Sigmoid colon (tissue), 4 donors: ENCODE measurements at regions not wholly inside any gene's neighbourhood (a gene's known extent, or its start where the extent isn't known, plus 50 kb on each side); places are given as distances from the start of the nearest gene placed in this dataset.
"Not testable (repeated sequence)": the region's sequence is repeated elsewhere in the genome, so short reads cannot be mapped to it uniquely, and the experiment has no call there.

Experiments used
- CTCF ChIP-seq, 4 experiments: fragments of 450-650 bp in 3 of 4; fragments of 200-600 bp in 1 of 4; IDR thresholded peaks; one replicate each; pipeline ENCODE4 v1.5.1; 2016 to 2019; ENCODE audit warnings: antibody characterized with exemption in 4 of 4, mild to moderate bottlenecking in 3 of 4, moderate library complexity in 2 of 4
- EP300 ChIP-seq, 4 donors: sonication (generic); formaldehyde crosslinking; IDR thresholded peaks; one replicate each; pipeline ENCODE4 v1.6.1; 2017; ENCODE audit warnings: antibody characterized with exemption in 4 of 4
- POLR2A ChIP-seq, 2 donors: fragments of 450-650 bp; IDR thresholded peaks; one replicate each; pipeline ENCODE4 v1.6.1; 2016; ENCODE audit warnings: antibody characterized with exemption in 2 of 2, mild to moderate bottlenecking in 2 of 2, moderate library complexity in 2 of 2

- TF ChIP-seq POLR2A, CTCF, EP300 (IDR thresholded peaks at IDR 0.05): not testable (repeated sequence)
Observed at GRCh38 chr9:63853140-63853751, 1431.8 kb downstream of the FOXD4L5 start.
